Astrocyte of the cerebellum (primary cell): ENCODE measurements at regions not wholly inside any gene's neighbourhood (a gene's known extent, or its start where the extent isn't known, plus 50 kb on each side); places are given as distances from the start of the nearest gene placed in this dataset.

Source experiments
- DNase-seq: peaks from one replicate; pipeline ENCODE4 v3.0.0-alpha.2; 2011; ENCODE audit warnings: low read depth
- H3K4me3 ChIP-seq: 2 replicates; pipeline ENCODE4 v1.5.1; 2011; ENCODE audit warnings: mild to moderate bottlenecking, low read depth, low read length, moderate library complexity
- CTCF ChIP-seq: IDR thresholded peaks from 2 replicates; pipeline ENCODE4 v1.5.1; 2012; ENCODE audit warnings: low read length, low read depth, moderate library complexity, mild to moderate bottlenecking; ENCODE audit errors: missing control alignments
- in situ Hi-C: cut with HindIII; loops from 2 replicates; pipeline ENCODE4 v1.10.0; 2017; ENCODE audit warnings: low sequenced_read_pairs

DNA sequence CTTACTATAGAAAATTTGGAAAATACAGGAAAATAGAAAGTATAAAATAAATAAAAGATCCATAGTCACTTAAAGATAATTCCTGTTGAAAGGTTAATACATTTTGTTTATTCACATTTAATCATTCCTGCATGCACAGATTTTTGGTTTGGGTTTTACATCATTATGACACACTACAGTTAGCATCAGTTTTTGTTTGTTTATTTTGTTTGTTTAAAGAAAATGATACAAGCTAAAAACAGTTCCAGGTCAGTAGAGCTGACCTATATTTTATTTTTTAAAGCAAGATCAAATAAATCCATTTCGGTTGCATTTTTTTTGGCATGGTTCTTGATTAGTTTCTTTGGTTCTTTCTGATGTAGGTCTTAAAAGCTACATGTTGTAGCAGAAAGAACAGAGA, 68.8 kb upstream of the CCDC91 start:
- in situ Hi-C loops, result no loop called here
- no peak for DNase-seq
- H3K4me3 ChIP-seq, result no peak overlapping the region
- TF ChIP-seq CTCF, result no peak

- H3K4me3 ChIP-seq, result no peak overlapping the region
- in situ Hi-C loops, result no loop called here
- TF ChIP-seq CTCF, result no peak
- no peak for DNase-seq
These were observed 68.2 kb upstream of the CCDC91 start for GRCh38 chr12:28121899-28122655.

DNA sequence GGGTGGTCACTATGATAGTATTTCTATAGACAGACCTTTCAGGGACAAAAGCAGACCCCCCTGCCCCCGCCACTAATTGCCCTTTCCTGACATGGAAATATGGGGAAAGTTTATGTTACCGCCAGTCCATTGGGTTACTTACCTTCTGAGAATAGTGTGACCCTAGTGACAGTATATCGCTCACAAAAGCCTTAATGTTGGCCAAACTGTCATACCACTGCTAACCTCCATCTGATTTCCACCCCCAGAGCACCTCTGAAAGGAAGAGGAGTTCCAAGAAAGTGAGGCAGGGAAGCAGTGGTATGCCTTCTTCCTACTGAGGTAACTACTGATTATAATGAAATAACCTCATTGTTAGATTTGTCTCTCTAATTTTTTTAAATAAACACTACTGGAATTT, 67.5 kb upstream of the CCDC91 start:
- TF ChIP-seq CTCF, result no peak
- in situ Hi-C loops, result no loop called here
- no peak for DNase-seq
- no peak overlapping the region for H3K4me3 ChIP-seq

DNA sequence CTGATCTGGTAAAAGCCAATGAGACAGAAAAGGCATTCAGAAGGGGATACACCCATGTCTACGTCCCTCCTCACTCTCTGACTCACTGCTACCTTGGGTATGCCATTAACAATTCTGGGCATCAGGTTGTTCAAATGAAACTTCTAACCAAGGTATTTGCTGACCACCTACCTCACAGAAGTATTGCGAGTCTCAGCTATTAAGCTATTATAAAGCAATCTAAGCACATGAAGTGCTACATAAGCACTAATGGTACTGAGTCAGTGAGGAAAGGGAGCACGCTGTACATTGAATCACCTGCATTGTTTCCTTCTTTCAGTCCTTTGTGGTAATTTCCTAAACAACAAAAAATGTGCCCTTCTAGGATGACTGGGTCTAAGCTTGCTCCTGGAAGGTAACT, 62.8 kb upstream of the CCDC91 start:
- in situ Hi-C loops, result no loop called here
- no peak for TF ChIP-seq CTCF
- no peak for DNase-seq
- H3K4me3 ChIP-seq, result no peak overlapping the region

GRCh38 chr12:28129031-28129430, 61.2 kb upstream of the CCDC91 start:
- H3K4me3 ChIP-seq, result no peak overlapping the region
- DNase-seq, result no peak
- TF ChIP-seq CTCF, result no peak
- in situ Hi-C loops, result no loop called here

DNA sequence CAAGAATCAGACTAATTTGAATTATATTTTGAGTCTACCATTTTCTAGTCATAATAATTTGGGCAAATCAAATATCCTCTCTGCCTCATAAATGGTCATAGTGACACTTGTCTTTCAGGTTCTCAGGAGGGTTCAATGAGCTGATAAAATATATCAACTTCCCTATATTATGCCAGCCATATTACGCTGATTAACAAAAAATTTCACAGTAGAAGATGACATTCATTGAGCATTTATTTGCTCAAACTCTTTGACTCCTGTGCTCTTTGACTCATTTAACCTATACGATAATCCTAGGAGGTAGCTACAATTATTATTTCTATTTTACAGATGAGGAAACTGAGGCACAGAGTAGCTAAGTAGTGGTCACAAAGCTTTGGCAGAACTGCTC, 60.0 kb upstream of the CCDC91 start:
- TF ChIP-seq CTCF, result no peak
- no peak for DNase-seq
- no peak overlapping the region for H3K4me3 ChIP-seq
- in situ Hi-C loops, result no loop called here
